A549 (cell line): ENCODE measurements at regions not wholly inside any gene's neighbourhood (a gene's known extent, or its start where the extent isn't known, plus 50 kb on each side); places are given as distances from the start of the nearest gene placed in this dataset.

Experiments used
- ATAC-seq, 2 experiments: fragments of 200-7000 bp in 1 of 2; fragments of >200 bp in 1 of 2; cut with Nextera tagmentation in 1 of 2; cut with Tn5 transposase in 1 of 2; 3 replicates each; pipeline versions ENCODE4 v1.8.0 to v1.9.1; 2018 to 2020; ENCODE audit warnings: mild to moderate bottlenecking in 1 of 2, moderate library complexity in 1 of 2
- CTCF ChIA-PET: fragments of 300-600 bp; sonication (Branson Sonifier 250); formaldehyde crosslinking; extraction: SDS; loops from one replicate; lab custom pipeline; 2021; ENCODE audit warnings: antibody characterized with exemption, inconsistent platforms; lab: Yijun Ruan, JAX
- POLR2A ChIA-PET: fragments of 350-600 bp; formaldehyde crosslinking; extraction: SDS; loops from one replicate; lab custom pipeline; 2021; ENCODE audit warnings: antibody characterized with exemption, inconsistent platforms; lab: Yijun Ruan, JAX
- DNase-seq, 2 experiments: peaks; one replicate each; pipeline versions ENCODE4 v3.0.0 to v3.0.0-alpha.2; 2011 to 2016; ENCODE audit warnings: low read depth in 1 of 2, low spot score in 1 of 2
- FAIRE-seq: peaks from 2 replicates; lab custom pipeline; 2011; peaks lifted over from hg19 to GRCh38; lab: Jason Lieb, UNC
- H3K27ac ChIP-seq, 2 experiments: fragments of >200 bp; sonication (Bioruptor Twin); formaldehyde crosslinking; 3 replicates each; pipeline ENCODE4 v1.5.1; 2016 to 2017
- H3K4me1 ChIP-seq: fragments of >200 bp; sonication (Bioruptor Twin); formaldehyde crosslinking; 3 replicates; pipeline ENCODE4 v1.6.1; 2016
- H3K4me2 ChIP-seq: fragments of >200 bp; sonication (Bioruptor Twin); formaldehyde crosslinking; 3 replicates; pipeline ENCODE4 v1.6.1; 2016
- H3K4me3 ChIP-seq: fragments of >200 bp; sonication (Bioruptor Twin); formaldehyde crosslinking; 3 replicates; pipeline ENCODE4 v1.5.1; 2016
- H3K9me3 ChIP-seq: fragments of >200 bp; sonication (Bioruptor Twin); formaldehyde crosslinking; 3 replicates; pipeline ENCODE4 v1.6.1; 2016
- CBX8 ChIP-seq: fragments of 200-600 bp; sonication (generic); IDR thresholded peaks from 2 replicates; pipeline ENCODE4 v1.6.1; 2016
- CEBPB ChIP-seq, 2 experiments: fragments of >200 bp in 1 of 2; sonication (Bioruptor Twin) in 1 of 2; formaldehyde crosslinking in 1 of 2; IDR thresholded peaks; 2 replicates each; pipeline ENCODE4 v1.6.1; 2012 to 2016
- EHF ChIP-seq: fragments of 250-450 bp; sonication (Bioruptor Pico); IDR thresholded peaks from 2 replicates; pipeline ENCODE4 v1.5.0; 2020; ENCODE audit warnings: mild to moderate bottlenecking
- HEYL ChIP-seq: fragments of 250-450 bp; sonication (Bioruptor Pico); IDR thresholded peaks from 2 replicates; pipeline ENCODE4 v1.8.0; 2021; ENCODE audit warnings: mild to moderate bottlenecking, moderate library complexity
- HOXA7 ChIP-seq: fragments of 250-450 bp; sonication (Bioruptor Pico); IDR thresholded peaks from 2 replicates; pipeline ENCODE4 v1.5.0; 2020; ENCODE audit warnings: mild to moderate bottlenecking, moderate library complexity
- HOXB13 ChIP-seq: fragments of 250-450 bp; sonication (Bioruptor Pico); IDR thresholded peaks from 2 replicates; pipeline ENCODE4 v1.5.0; 2020; ENCODE audit warnings: low read depth, mild to moderate bottlenecking, moderate library complexity
- JUNB ChIP-seq: fragments of >200 bp; sonication (Bioruptor Twin); formaldehyde crosslinking; IDR thresholded peaks from 2 replicates; pipeline ENCODE4 v1.6.1; 2016
- REST ChIP-seq: fragments of 200-600 bp; sonication (generic); IDR thresholded peaks from 2 replicates; pipeline ENCODE4 v1.6.1; 2016; ENCODE audit warnings: antibody characterized with exemption, mild to moderate bottlenecking, moderate library complexity
- ZFP36 ChIP-seq: fragments of 450-650 bp; IDR thresholded peaks from 2 replicates; pipeline ENCODE4 v1.6.1; 2014; ENCODE audit warnings: borderline replicate concordance; ENCODE audit not compliant: partially characterized antibody
- ZSCAN20 ChIP-seq: fragments of 250-450 bp; sonication (Bioruptor Pico); IDR thresholded peaks from 2 replicates; pipeline ENCODE4 v1.8.0; 2022; ENCODE audit warnings: mild to moderate bottlenecking, moderate library complexity
- WGBS: methylation state at CpG from one replicate; pipeline ENCODE4 v1.1.6; 2017; ENCODE audit errors: missing lambda C conversion rate; 5-methylcytosine and 5-hydroxymethylcytosine counted together
- TF ChIP-seq, protein P1 (sequence below): fragments of >200 bp; sonication (Bioruptor Twin); formaldehyde crosslinking; IDR thresholded peaks from 3 replicates; pipeline ENCODE4 v1.5.1; 2016
- TF ChIP-seq, protein P2 (sequence below): fragments of 250-450 bp; sonication (Bioruptor Pico); IDR thresholded peaks from 2 replicates; pipeline ENCODE4 v1.5.0; 2021; ENCODE audit warnings: mild to moderate bottlenecking, moderate library complexity, borderline replicate concordance
- TF ChIP-seq, protein P3 (sequence below): fragments of >200 bp; sonication (Bioruptor Twin); formaldehyde crosslinking; IDR thresholded peaks from 2 replicates; pipeline ENCODE4 v1.6.1; 2016
- TF ChIP-seq, protein P4 (sequence below): IDR thresholded peaks from 2 replicates; pipeline ENCODE4 v1.6.1; 2012
- TF ChIP-seq, protein P5 (sequence below): fragments of 150-350 bp; IDR thresholded peaks from 2 replicates; pipeline ENCODE4 v1.6.1; 2014; ENCODE audit warnings: low read depth, mild to moderate bottlenecking, low read length

DNA sequence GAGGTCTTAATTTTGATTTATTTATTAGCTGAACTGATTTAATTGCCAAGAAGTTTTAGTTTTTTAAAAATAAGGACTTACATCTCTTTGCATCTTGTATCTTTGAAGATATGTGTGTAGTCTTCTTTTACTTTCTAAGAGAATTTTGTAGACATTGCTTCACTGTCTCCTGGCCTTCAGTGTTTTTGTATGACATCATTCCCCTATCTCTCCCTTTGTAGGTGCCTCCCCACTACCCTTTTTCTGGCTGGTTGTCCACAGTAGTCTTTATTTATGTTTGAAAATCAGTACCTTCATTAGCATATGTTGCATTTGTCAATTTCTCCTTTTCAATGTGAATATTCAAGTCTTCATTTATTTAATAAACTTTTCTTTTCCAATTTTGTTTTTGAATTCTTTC is 64.1 kb upstream of the RAB18 start:
- ChIA-PET POLR2A (no interaction called here), CTCF (interaction anchor here (0.7 kb wide), 1 partner anchor 216 kb away, joined by 4 read pairs; no protein-coding TSS in a partner anchor)
- FAIRE-seq (no peak), DNase-seq (no peak), ATAC-seq (no peak)
- H3K4me3 ChIP-seq: no peak overlapping the region
- H3K4me2 ChIP-seq: no peak overlapping the region
- no peak overlapping the region for H3K27ac ChIP-seq
- H3K9me3 ChIP-seq: no peaks in the 10 kb centered on the region
- no peaks in the 10 kb centered on the region for H3K4me1 ChIP-seq
- TF ChIP-seq HEYL (no peak), EHF (CRISPR knock-in tag) (no peak), HOXA7 (CRISPR knock-in tag) (no peak), CEBPB (IDR thresholded peaks at IDR 0.05) (no peak)
- TF ChIP-seq, protein P1, sequence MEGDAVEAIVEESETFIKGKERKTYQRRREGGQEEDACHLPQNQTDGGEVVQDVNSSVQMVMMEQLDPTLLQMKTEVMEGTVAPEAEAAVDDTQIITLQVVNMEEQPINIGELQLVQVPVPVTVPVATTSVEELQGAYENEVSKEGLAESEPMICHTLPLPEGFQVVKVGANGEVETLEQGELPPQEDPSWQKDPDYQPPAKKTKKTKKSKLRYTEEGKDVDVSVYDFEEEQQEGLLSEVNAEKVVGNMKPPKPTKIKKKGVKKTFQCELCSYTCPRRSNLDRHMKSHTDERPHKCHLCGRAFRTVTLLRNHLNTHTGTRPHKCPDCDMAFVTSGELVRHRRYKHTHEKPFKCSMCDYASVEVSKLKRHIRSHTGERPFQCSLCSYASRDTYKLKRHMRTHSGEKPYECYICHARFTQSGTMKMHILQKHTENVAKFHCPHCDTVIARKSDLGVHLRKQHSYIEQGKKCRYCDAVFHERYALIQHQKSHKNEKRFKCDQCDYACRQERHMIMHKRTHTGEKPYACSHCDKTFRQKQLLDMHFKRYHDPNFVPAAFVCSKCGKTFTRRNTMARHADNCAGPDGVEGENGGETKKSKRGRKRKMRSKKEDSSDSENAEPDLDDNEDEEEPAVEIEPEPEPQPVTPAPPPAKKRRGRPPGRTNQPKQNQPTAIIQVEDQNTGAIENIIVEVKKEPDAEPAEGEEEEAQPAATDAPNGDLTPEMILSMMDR: no peak
- TF ChIP-seq, protein P2, sequence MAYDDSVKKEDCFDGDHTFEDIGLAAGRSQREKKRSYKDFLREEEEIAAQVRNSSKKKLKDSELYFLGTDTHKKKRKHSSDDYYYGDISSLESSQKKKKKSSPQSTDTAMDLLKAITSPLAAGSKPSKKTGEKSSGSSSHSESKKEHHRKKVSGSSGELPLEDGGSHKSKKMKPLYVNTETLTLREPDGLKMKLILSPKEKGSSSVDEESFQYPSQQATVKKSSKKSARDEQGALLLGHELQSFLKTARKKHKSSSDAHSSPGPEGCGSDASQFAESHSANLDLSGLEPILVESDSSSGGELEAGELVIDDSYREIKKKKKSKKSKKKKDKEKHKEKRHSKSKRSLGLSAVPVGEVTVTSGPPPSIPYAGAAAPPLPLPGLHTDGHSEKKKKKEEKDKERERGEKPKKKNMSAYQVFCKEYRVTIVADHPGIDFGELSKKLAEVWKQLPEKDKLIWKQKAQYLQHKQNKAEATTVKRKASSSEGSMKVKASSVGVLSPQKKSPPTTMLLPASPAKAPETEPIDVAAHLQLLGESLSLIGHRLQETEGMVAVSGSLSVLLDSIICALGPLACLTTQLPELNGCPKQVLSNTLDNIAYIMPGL: no peak
- TF ChIP-seq, all 56 proteins: peak for 0

- Histone ChIP-seq H3K4me2 (no peak overlapping the region), H3K9me3 (no peaks in the 10 kb centered on the region), H3K4me1 (no peaks in the 10 kb centered on the region), H3K27ac (no peak overlapping the region), H3K4me3 (no peak overlapping the region)
- 57% methylated on average over 1 of the region's 1 CpG for WGBS
- ChIA-PET CTCF (interaction anchor here (0.7 kb wide), 1 partner anchor 217 kb away, joined by 4 read pairs; no protein-coding TSS in a partner anchor), POLR2A (no interaction called here)
- TF ChIP-seq, protein P3, sequence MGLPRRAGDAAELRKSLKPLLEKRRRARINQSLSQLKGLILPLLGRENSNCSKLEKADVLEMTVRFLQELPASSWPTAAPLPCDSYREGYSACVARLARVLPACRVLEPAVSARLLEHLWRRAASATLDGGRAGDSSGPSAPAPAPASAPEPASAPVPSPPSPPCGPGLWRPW: no peak
- TF ChIP-seq, protein P4, sequence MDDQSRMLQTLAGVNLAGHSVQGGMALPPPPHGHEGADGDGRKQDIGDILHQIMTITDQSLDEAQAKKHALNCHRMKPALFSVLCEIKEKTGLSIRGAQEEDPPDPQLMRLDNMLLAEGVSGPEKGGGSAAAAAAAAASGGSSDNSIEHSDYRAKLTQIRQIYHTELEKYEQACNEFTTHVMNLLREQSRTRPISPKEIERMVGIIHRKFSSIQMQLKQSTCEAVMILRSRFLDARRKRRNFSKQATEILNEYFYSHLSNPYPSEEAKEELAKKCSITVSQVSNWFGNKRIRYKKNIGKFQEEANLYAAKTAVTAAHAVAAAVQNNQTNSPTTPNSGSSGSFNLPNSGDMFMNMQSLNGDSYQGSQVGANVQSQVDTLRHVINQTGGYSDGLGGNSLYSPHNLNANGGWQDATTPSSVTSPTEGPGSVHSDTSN: no peak
- TF ChIP-seq, protein P5, sequence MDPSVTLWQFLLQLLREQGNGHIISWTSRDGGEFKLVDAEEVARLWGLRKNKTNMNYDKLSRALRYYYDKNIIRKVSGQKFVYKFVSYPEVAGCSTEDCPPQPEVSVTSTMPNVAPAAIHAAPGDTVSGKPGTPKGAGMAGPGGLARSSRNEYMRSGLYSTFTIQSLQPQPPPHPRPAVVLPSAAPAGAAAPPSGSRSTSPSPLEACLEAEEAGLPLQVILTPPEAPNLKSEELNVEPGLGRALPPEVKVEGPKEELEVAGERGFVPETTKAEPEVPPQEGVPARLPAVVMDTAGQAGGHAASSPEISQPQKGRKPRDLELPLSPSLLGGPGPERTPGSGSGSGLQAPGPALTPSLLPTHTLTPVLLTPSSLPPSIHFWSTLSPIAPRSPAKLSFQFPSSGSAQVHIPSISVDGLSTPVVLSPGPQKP: no peak
- TF ChIP-seq HOXA7 (CRISPR knock-in tag) (no peak), REST (no peak), JUNB (no peak), CBX8 (no peak), ZSCAN20 (CRISPR knock-in tag) (no peak), HOXB13 (CRISPR knock-in tag) (no peak), ZFP36 (no peak)
- DNase-seq (no peak), ATAC-seq (no peak), FAIRE-seq (no peak)
Measured at GRCh38 chr10:27439101-27439500, 65.0 kb upstream of the RAB18 start.
